Tibial nerve (tissue), 4 donors: ENCODE measurements at regions not wholly inside any gene's neighbourhood (a gene's known extent, or its start where the extent isn't known, plus 50 kb on each side); places are given as distances from the start of the nearest gene placed in this dataset.
"Not testable (repeated sequence)": the region's sequence is repeated elsewhere in the genome, so short reads cannot be mapped to it uniquely, and the experiment has no call there.

Experiments used
- DNase-seq, 2 donors: peaks; one replicate each; pipeline ENCODE4 v3.0.0-alpha.2; 2019; ENCODE audit warnings: low spot score in 2 of 2
- H3K27ac ChIP-seq, 4 donors: fragments of 200-600 bp; sonication (generic) in 3 of 4; one replicate each; pipeline ENCODE4 v1.5.1; 2017 to 2019; ENCODE audit warnings: mild to moderate bottlenecking in 1 of 4
- H3K27me3 ChIP-seq, 2 donors: fragments of 200-600 bp; sonication (generic) in 1 of 2; one replicate each; pipeline versions ENCODE4 v1.5.1 to v1.6.0; 2017 to 2019
- H3K36me3 ChIP-seq, 3 donors: fragments of 200-600 bp; sonication (generic); one replicate each; pipeline ENCODE4 v1.5.1; 2018 to 2019
- H3K4me1 ChIP-seq, 4 donors: fragments of 200-600 bp; sonication (generic) in 3 of 4; one replicate each; pipeline ENCODE4 v1.5.1; 2017 to 2019
- H3K4me3 ChIP-seq, 4 donors: fragments of 200-600 bp; sonication (generic) in 3 of 4; one replicate each; pipeline ENCODE4 v1.5.1; 2017 to 2019; ENCODE audit warnings: mild to moderate bottlenecking in 1 of 4, moderate library complexity in 1 of 4
- H3K9me3 ChIP-seq, 4 donors: fragments of 200-600 bp; sonication (generic) in 3 of 4; one replicate each; pipeline ENCODE4 v1.5.1; 2017 to 2019
- CTCF ChIP-seq, 5 experiments: fragments of 200-600 bp in 3 of 5; fragments of 450-650 bp in 2 of 5; sonication (generic) in 3 of 5; IDR thresholded peaks; one replicate each; pipeline ENCODE4 v1.5.1; 2016 to 2019; ENCODE audit warnings: antibody characterized with exemption in 5 of 5, mild to moderate bottlenecking in 3 of 5, moderate library complexity in 2 of 5
- EP300 ChIP-seq, 2 donors: sonication (generic); formaldehyde crosslinking; IDR thresholded peaks; one replicate each; pipeline ENCODE4 v1.6.1; 2017; ENCODE audit warnings: antibody characterized with exemption in 2 of 2, mild to moderate bottlenecking in 1 of 2
- POLR2A ChIP-seq, 2 donors: fragments of 450-650 bp; IDR thresholded peaks; one replicate each; pipeline ENCODE4 v1.6.1; 2017; ENCODE audit warnings: antibody characterized with exemption in 2 of 2, mild to moderate bottlenecking in 2 of 2, moderate library complexity in 2 of 2
- WGBS, 2 donors: methylation state at CpG; one replicate each; pipeline ENCODE4 v1.1.5; 2018; 5-methylcytosine and 5-hydroxymethylcytosine counted together

DNA sequence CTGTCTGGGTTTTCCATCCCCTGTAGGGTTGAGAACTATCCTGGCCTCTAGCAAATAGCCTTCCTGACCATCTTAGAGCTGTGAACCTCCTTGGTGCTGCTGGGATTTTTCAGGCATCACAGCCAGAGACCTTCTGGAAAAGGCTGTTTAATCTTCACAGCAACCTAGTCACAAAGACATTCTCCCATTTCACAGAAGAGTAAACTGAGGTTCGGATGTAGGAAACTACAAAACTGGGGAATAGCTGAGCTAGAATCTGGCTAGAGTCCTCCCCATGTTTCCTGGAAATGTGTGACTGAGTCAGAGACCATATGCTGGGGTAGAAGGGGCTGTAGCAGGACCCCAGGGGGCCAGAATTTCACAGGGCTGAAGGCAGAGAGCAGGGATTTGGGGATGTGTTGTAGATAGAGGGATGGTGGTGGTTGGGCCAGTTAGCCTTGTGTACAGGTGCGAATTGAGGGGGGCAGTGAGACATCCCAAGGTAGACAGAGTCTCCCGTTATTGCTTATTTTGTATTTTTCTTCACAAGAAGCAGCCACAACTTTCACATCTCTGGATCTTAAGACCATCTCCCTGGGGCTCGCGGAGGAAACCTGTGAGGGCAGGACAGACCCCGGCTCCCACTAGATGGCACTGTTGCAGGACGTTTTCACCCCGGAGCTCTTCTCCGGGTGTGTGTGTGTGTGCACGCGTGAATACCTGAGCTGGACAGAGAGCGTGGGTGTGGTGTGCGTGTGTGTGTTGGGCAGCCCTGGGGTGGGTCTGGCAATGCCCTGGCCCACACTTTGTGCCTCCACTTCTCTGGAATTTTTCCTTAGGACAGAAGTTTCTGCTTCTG lies 66.9 kb upstream of the PRR23C start:
- TF ChIP-seq POLR2A (IDR thresholded peaks at IDR 0.05) (no peak), CTCF (IDR thresholded peaks at IDR 0.05) (peak; percentile 51 to 62 (median 57))

GRCh38 chr3:139112230-139112558 lies 67.5 kb upstream of the PRR23C start:
- 0 to 13% methylated on average over 1 of the region's 1 CpG for WGBS, 2 donors
- Histone ChIP-seq H3K9me3 (no peaks in the 10 kb centered on the region), H3K4me3 (no peak overlapping the region), H3K36me3 (no peaks in the 10 kb centered on the region), H3K4me1 (peaks cover 0 to 5% (median 0%) of the 10 kb centered on the region in 4 donors), H3K27ac (no peak overlapping the region), H3K27me3 (no peaks in the 10 kb centered on the region)
- DNase-seq, result no peak
- TF ChIP-seq EP300 (IDR thresholded peaks at IDR 0.05), result no peak
- TF ChIP-seq POLR2A (IDR thresholded peaks at IDR 0.05), result no peak
- no peak for TF ChIP-seq CTCF (IDR thresholded peaks at IDR 0.05)

More for the DNA sequence above, 66.9 kb upstream of the PRR23C start:
- H3K27ac ChIP-seq, result no peak overlapping the region
- no peaks in the 10 kb centered on the region for H3K36me3 ChIP-seq
- DNase-seq, result peak; percentile 22 to 50
- WGBS, 2 donors, result 7 to 16% methylated on average over 9 to 13 of the region's 13 CpGs
- H3K4me1 ChIP-seq, result peaks cover 0 to 5% (median 0%) of the 10 kb centered on the region in 4 donors
- no peak overlapping the region for H3K4me3 ChIP-seq
- no peaks in the 10 kb centered on the region for H3K9me3 ChIP-seq
- H3K27me3 ChIP-seq, result no peaks in the 10 kb centered on the region

DNA sequence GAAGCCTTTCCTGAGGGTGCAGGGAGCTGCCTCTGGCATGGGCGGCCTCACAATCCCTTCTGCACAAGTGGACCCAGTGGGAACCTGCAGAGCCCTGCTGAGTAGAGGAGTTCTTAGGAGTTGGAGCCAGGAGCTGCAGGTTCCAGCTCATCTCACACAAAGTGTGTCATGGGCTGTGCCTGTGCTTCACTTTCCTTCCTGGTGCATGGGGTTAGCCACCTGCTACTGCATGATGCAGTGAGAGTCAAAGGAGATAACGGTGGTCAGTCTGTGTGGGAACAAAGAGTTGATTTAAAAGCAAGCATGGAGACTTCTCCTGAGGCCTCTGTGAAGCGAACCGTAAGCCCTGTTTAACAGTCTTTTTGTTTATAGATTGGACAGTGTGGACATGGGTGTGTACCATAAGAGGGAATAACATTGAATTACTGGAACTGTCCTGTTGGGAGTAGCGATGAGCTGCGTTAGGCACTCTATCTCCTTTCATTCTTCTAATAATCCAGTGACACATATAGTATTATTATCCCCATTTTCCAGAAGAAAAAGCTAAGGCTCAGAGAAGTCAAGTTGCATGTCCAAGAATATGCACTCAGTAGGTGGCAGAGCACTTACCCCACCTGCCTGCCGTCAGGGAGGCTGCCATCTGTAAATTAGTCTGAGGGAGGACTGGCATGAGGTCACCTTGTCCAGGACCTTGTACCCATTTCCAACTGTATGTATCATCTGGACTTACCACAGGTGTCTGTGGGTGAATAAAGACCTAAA lies 68.7 kb upstream of the PRR23C start:
- H3K27me3 ChIP-seq, result no peaks in the 10 kb centered on the region
- WGBS, 2 donors, result 52 to 53% methylated on average over 7 of the region's 7 CpGs
- H3K9me3 ChIP-seq, result no peaks in the 10 kb centered on the region
- TF ChIP-seq CTCF (IDR thresholded peaks at IDR 0.05) (no peak), POLR2A (IDR thresholded peaks at IDR 0.05) (no peak), EP300 (IDR thresholded peaks at IDR 0.05) (no peak)
- H3K27ac ChIP-seq, result no peak overlapping the region
- no peak overlapping the region for H3K4me3 ChIP-seq
- H3K36me3 ChIP-seq, result no peaks in the 10 kb centered on the region
- no peak for DNase-seq
- peaks cover 0 to 5% (median 0%) of the 10 kb centered on the region in 4 donors for H3K4me1 ChIP-seq

GRCh38 chr3:139113993-139114375 lies 69.3 kb upstream of the PRR23C start:
- H3K27ac ChIP-seq, result no peak overlapping the region
- H3K4me1 ChIP-seq, result peaks cover 0 to 5% (median 0%) of the 10 kb centered on the region in 4 donors
- no peaks in the 10 kb centered on the region for H3K27me3 ChIP-seq
- H3K4me3 ChIP-seq, result no peak overlapping the region
- DNase-seq, result no peak
- 91 to 92% methylated on average over 4 of the region's 4 CpGs for WGBS, 2 donors
- no peaks in the 10 kb centered on the region for H3K9me3 ChIP-seq
- H3K36me3 ChIP-seq, result no peaks in the 10 kb centered on the region
- no peak for TF ChIP-seq POLR2A (IDR thresholded peaks at IDR 0.05)
- no peak for TF ChIP-seq CTCF (IDR thresholded peaks at IDR 0.05)
- no peak for TF ChIP-seq EP300 (IDR thresholded peaks at IDR 0.05)

DNA sequence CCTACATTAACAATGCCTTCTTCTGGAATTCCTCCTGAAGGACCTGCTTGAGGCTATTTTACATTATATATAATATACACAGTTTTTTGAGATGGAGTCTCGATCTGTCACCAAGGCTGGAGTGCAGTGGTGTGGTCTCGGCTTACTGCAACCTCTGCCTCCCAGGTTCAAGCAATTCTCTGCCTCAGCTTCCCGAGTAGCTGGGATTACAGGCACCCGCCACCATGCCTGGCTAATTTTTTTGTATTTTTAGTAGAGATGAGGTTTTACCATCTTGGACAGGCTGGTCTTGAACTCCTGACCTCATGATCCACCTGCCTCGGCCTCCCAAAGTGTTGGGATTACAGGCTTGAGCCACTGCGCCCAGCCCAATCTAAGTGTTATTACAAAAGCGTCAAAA lies 71.9 kb upstream of the PRR23C start:
- not testable (repeated sequence) for H3K9me3 ChIP-seq, H3K4me1 ChIP-seq, H3K27ac ChIP-seq, H3K4me3 ChIP-seq, H3K27me3 ChIP-seq, H3K36me3 ChIP-seq, DNase-seq
- 93 to 96% methylated on average over 7 of the region's 7 CpGs for WGBS, 2 donors
